DMS79 treated with DMSO at 0.1 percent for 48 hours (cell line): ENCODE measurements at regions not wholly inside any gene's neighbourhood (a gene's known extent, or its start where the extent isn't known, plus 50 kb on each side); places are given as distances from the start of the nearest gene placed in this dataset.

ENCODE experiments used
- DNase-seq: peaks from one replicate; lab custom pipeline; 2025; lab: John Stamatoyannopoulos, UW

GRCh38 chr15:35857567-35858226, 311.7 kb upstream of the DPH6 start:
- DNase-seq = no peak

GRCh38 chr15:35858707-35859106, 312.7 kb upstream of the DPH6 start:
- no peak for DNase-seq

- no peak for DNase-seq
Observed at GRCh38 chr15:35863655-35864054, 317.7 kb upstream of the DPH6 start.

- DNase-seq = no peak
Observed at GRCh38 chr15:35867356-35867755, 321.4 kb upstream of the DPH6 start.

GRCh38 chr15:35871282-35871681, 325.3 kb upstream of the DPH6 start:
- DNase-seq = no peak

- DNase-seq = no peak
Observed at GRCh38 chr15:35871812-35872211, 325.8 kb upstream of the DPH6 start.

- no peak for DNase-seq
Observed at GRCh38 chr15:35872577-35872976, 326.6 kb upstream of the DPH6 start.

GRCh38 chr15:35874260-35874905, 328.4 kb upstream of the DPH6 start:
- no peak for DNase-seq

- no peak for DNase-seq
Observed at GRCh38 chr15:35876762-35877161, 330.8 kb upstream of the DPH6 start.

- DNase-seq = no peak
Observed at GRCh38 chr15:35880896-35881295, 334.9 kb upstream of the DPH6 start.

GRCh38 chr15:35885870-35886269, 339.9 kb upstream of the DPH6 start:
- no peak for DNase-seq

- no peak for DNase-seq
Observed at GRCh38 chr15:35886765-35887164, 340.8 kb upstream of the DPH6 start.

GRCh38 chr15:35888815-35889214, 342.9 kb upstream of the DPH6 start:
- DNase-seq = no peak

- DNase-seq = no peak
Observed at GRCh38 chr15:35907511-35907910, 361.5 kb upstream of the DPH6 start.

- DNase-seq = no peak
Observed at GRCh38 chr15:35909414-35909813, 363.4 kb upstream of the DPH6 start.

GRCh38 chr15:35910227-35910626, 364.3 kb upstream of the DPH6 start:
- no peak for DNase-seq

GRCh38 chr15:35911052-35911777, 365.2 kb upstream of the DPH6 start:
- no peak for DNase-seq

- DNase-seq = no peak
Observed at GRCh38 chr15:35912196-35912595, 366.2 kb upstream of the DPH6 start.

- no peak for DNase-seq
Observed at GRCh38 chr15:35914573-35914972, 368.6 kb upstream of the DPH6 start.

- DNase-seq = no peak
Observed at GRCh38 chr15:35921046-35921445, 375.1 kb upstream of the DPH6 start.

- no peak for DNase-seq
Observed at GRCh38 chr15:35925275-35926006, 379.5 kb upstream of the DPH6 start.

GRCh38 chr15:35926007-35926380, 380.0 kb upstream of the DPH6 start:
- DNase-seq = no peak

- DNase-seq = no peak
Observed at GRCh38 chr15:35928847-35929246, 382.9 kb upstream of the DPH6 start.
